ENCODE measurements at regions not wholly inside any gene's neighbourhood (a gene's known extent, or its start where the extent isn't known, plus 50 kb on each side); places are given as distances from the start of the nearest gene placed in this dataset.

- TF ChIP-seq, protein P1, sequence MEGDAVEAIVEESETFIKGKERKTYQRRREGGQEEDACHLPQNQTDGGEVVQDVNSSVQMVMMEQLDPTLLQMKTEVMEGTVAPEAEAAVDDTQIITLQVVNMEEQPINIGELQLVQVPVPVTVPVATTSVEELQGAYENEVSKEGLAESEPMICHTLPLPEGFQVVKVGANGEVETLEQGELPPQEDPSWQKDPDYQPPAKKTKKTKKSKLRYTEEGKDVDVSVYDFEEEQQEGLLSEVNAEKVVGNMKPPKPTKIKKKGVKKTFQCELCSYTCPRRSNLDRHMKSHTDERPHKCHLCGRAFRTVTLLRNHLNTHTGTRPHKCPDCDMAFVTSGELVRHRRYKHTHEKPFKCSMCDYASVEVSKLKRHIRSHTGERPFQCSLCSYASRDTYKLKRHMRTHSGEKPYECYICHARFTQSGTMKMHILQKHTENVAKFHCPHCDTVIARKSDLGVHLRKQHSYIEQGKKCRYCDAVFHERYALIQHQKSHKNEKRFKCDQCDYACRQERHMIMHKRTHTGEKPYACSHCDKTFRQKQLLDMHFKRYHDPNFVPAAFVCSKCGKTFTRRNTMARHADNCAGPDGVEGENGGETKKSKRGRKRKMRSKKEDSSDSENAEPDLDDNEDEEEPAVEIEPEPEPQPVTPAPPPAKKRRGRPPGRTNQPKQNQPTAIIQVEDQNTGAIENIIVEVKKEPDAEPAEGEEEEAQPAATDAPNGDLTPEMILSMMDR (IDR thresholded peaks at IDR 0.05; ENCODE audit: insufficient read depth, low read depth, low read length) = no peak
- no peak overlapping the region for H3K4me3 ChIP-seq (ENCODE audit: low read depth, low read length)
- no peak for DNase-seq (ENCODE audit: low read depth)
These were observed 146.5 kb upstream of the MYL2 start for GRCh38 chr12:111066744-111067437.

DNA sequence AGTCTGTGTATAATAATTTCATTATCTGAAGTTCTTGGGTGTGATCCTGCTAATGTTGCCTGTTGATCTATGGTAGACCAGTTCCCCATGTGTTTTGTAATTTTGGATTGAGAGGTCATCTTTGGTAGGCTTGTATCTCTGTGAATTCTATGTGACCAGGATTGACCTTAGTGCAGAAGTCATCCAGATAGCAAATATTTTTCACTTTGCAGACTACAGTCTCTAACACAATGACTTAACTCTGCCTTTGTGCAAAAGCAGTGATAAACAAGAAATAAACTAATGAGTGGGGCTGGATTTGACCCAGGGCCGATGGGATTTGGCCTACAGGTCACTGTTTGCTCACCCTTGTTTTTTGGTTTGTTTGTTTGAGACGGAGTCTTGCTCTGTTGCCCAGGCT, 144.6 kb upstream of the MYL2 start:
- no peak for DNase-seq (ENCODE audit: low read depth)
- TF ChIP-seq, protein P1 (IDR thresholded peaks at IDR 0.05; ENCODE audit: insufficient read depth, low read depth, low read length) = no peak
- no peak overlapping the region for H3K4me3 ChIP-seq (ENCODE audit: low read depth, low read length)

DNA sequence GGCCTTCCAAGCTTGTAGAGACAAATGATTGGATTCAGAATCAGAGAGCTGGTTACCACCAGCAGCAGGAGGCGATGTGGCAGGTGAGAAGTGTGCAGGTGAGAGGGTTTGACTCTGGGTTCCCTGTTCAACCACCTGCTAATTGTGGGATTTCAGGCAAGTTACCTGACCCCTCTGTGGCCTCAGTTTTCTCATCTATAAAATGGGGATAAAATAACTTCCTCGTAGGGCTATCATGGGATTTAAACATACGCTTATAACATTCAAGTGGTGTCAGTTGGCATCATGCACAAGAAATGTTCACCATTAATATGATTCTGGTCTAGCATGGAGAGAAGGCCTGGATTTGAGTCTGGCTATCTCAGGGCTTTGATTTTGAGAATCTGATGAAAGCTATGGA, 143.8 kb upstream of the MYL2 start:
- H3K4me3 ChIP-seq (ENCODE audit: low read depth, low read length) = no peak overlapping the region
- no peak for DNase-seq (ENCODE audit: low read depth)

DNA sequence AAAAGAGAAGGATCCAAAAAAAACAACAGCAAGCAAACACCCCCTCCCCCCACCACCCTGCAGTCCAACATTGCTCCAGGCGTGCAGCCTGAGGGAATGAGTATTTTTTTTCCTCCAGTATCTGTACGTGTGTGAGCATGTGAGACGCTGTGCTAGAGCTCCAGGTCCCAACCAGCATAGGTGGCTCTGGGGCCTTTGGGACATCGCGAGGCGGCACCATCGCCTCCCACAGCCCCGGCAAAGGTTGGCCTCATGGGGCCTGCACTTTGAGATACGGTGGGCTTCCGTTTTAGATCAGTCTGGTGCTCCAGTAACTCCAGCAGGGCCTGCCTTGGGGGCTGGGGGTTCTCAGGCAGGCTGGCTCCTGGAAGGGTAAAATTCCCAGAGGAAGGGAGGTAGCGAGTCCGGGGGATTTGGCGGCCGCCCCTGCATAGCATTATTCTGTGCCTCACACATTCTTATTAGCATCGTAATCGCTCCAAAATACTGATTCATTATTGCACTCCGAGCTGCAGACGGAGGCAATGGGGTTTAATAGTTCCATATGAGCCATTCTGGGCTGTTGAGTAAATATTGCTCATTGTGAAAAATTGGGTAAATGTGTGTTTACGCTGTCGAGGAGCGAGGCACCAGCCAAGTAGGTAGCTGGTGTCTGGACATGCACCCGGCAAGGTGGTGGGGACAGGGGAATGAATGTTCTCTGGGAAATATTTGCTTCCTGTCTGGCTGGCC, 143.1 kb upstream of the MYL2 start:
- no peak overlapping the region for H3K4me3 ChIP-seq (ENCODE audit: low read depth, low read length)
- TF ChIP-seq, protein P1 (IDR thresholded peaks at IDR 0.05; ENCODE audit: insufficient read depth, low read depth, low read length) = no peak
- no peak for DNase-seq (ENCODE audit: low read depth)

More for the DNA sequence above, 143.8 kb upstream of the MYL2 start:
- TF ChIP-seq, protein P1 (IDR thresholded peaks at IDR 0.05; ENCODE audit: insufficient read depth, low read depth, low read length) = no peak

- TF ChIP-seq, protein P1 (IDR thresholded peaks at IDR 0.05; ENCODE audit: insufficient read depth, low read depth, low read length) = no peak
- H3K4me3 ChIP-seq (ENCODE audit: low read depth, low read length) = no peak overlapping the region
- no peak for DNase-seq (ENCODE audit: low read depth)
These were observed 137.5 kb upstream of the MYL2 start for GRCh38 chr12:111057701-111058425.

GRCh38 chr12:111056618-111057521, 136.5 kb upstream of the MYL2 start:
- DNase-seq (ENCODE audit: low read depth) = no peak
- H3K4me3 ChIP-seq (ENCODE audit: low read depth, low read length) = no peak overlapping the region
- TF ChIP-seq, protein P1 (IDR thresholded peaks at IDR 0.05; ENCODE audit: insufficient read depth, low read depth, low read length) = no peak

Data from fibroblast of villous mesenchyme (primary cell).